Tibial nerve (tissue), 4 donors: ENCODE measurements at regions not wholly inside any gene's neighbourhood (a gene's known extent, or its start where the extent isn't known, plus 50 kb on each side); places are given as distances from the start of the nearest gene placed in this dataset.

Experiments
- DNase-seq, 2 donors: peaks; one replicate each; pipeline ENCODE4 v3.0.0-alpha.2; 2019; ENCODE audit warnings: low spot score in 2 of 2
- H3K27ac ChIP-seq, 4 donors: fragments of 200-600 bp; sonication (generic) in 3 of 4; one replicate each; pipeline ENCODE4 v1.5.1; 2017 to 2019; ENCODE audit warnings: mild to moderate bottlenecking in 1 of 4
- H3K27me3 ChIP-seq, 2 donors: fragments of 200-600 bp; sonication (generic) in 1 of 2; one replicate each; pipeline versions ENCODE4 v1.5.1 to v1.6.0; 2017 to 2019
- H3K36me3 ChIP-seq, 3 donors: fragments of 200-600 bp; sonication (generic); one replicate each; pipeline ENCODE4 v1.5.1; 2018 to 2019
- H3K4me1 ChIP-seq, 4 donors: fragments of 200-600 bp; sonication (generic) in 3 of 4; one replicate each; pipeline ENCODE4 v1.5.1; 2017 to 2019
- H3K4me3 ChIP-seq, 4 donors: fragments of 200-600 bp; sonication (generic) in 3 of 4; one replicate each; pipeline ENCODE4 v1.5.1; 2017 to 2019; ENCODE audit warnings: mild to moderate bottlenecking in 1 of 4, moderate library complexity in 1 of 4
- H3K9me3 ChIP-seq, 4 donors: fragments of 200-600 bp; sonication (generic) in 3 of 4; one replicate each; pipeline ENCODE4 v1.5.1; 2017 to 2019
- EP300 ChIP-seq, 2 donors: sonication (generic); formaldehyde crosslinking; IDR thresholded peaks; one replicate each; pipeline ENCODE4 v1.6.1; 2017; ENCODE audit warnings: antibody characterized with exemption in 2 of 2, mild to moderate bottlenecking in 1 of 2
- POLR2A ChIP-seq, 2 donors: fragments of 450-650 bp; IDR thresholded peaks; one replicate each; pipeline ENCODE4 v1.6.1; 2017; ENCODE audit warnings: antibody characterized with exemption in 2 of 2, mild to moderate bottlenecking in 2 of 2, moderate library complexity in 2 of 2
- WGBS, 2 donors: methylation state at CpG; one replicate each; pipeline ENCODE4 v1.1.5; 2018; 5-methylcytosine and 5-hydroxymethylcytosine counted together
- TF ChIP-seq, protein P1 (sequence below), 5 experiments: fragments of 200-600 bp in 3 of 5; fragments of 450-650 bp in 2 of 5; sonication (generic) in 3 of 5; IDR thresholded peaks; one replicate each; pipeline ENCODE4 v1.5.1; 2016 to 2019; ENCODE audit warnings: antibody characterized with exemption in 5 of 5, mild to moderate bottlenecking in 3 of 5, moderate library complexity in 2 of 5

DNA sequence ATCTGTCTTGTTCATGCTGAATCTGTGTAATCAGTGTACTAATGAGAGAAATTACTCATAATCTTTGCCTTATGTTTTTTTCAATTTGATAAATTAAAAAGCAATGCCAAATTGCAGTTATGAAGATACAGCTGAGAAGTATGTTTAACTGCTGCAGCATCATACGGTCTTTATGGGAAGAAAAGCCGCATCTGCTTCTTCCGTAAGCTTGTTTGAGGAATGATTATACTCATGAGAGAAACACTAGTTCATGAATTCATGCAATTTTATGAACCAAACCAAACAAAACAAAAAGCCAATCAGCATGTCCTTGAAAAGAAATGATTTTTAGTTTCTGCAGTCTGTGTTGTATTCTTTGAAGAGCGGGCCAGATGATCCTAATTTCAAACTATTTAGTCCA, 275.9 kb upstream of the ARHGEF26 start:
- Histone ChIP-seq H3K36me3 (no peaks in the 10 kb centered on the region), H3K9me3 (no peaks in the 10 kb centered on the region), H3K27ac (no peak overlapping the region), H3K4me1 (peaks cover 0 to 4% (median 0%) of the 10 kb centered on the region in 4 donors), H3K4me3 (no peak overlapping the region), H3K27me3 (no peaks in the 10 kb centered on the region)
- whole genome bisulfite sequencing, 2 donors, result 56 to 70% methylated on average over 4 of the region's 4 CpGs
- no peak for DNase-seq
- TF ChIP-seq, protein P1, sequence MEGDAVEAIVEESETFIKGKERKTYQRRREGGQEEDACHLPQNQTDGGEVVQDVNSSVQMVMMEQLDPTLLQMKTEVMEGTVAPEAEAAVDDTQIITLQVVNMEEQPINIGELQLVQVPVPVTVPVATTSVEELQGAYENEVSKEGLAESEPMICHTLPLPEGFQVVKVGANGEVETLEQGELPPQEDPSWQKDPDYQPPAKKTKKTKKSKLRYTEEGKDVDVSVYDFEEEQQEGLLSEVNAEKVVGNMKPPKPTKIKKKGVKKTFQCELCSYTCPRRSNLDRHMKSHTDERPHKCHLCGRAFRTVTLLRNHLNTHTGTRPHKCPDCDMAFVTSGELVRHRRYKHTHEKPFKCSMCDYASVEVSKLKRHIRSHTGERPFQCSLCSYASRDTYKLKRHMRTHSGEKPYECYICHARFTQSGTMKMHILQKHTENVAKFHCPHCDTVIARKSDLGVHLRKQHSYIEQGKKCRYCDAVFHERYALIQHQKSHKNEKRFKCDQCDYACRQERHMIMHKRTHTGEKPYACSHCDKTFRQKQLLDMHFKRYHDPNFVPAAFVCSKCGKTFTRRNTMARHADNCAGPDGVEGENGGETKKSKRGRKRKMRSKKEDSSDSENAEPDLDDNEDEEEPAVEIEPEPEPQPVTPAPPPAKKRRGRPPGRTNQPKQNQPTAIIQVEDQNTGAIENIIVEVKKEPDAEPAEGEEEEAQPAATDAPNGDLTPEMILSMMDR (IDR thresholded peaks at IDR 0.05), result no peak
- TF ChIP-seq POLR2A (IDR thresholded peaks at IDR 0.05), result no peak
- TF ChIP-seq EP300 (IDR thresholded peaks at IDR 0.05), result no peak

- H3K36me3 ChIP-seq, result no peaks in the 10 kb centered on the region
- H3K9me3 ChIP-seq, result no peaks in the 10 kb centered on the region
- H3K4me3 ChIP-seq, result no peak overlapping the region
- TF ChIP-seq POLR2A (IDR thresholded peaks at IDR 0.05) (no peak), EP300 (IDR thresholded peaks at IDR 0.05) (no peak)
- TF ChIP-seq, protein P1 (IDR thresholded peaks at IDR 0.05), result no peak
- no peaks in the 10 kb centered on the region for H3K27me3 ChIP-seq
- DNase-seq, result no peak
- peaks cover 0 to 4% (median 0%) of the 10 kb centered on the region in 4 donors for H3K4me1 ChIP-seq
- 29 to 31% methylated on average over 3 of the region's 3 CpGs for WGBS, 2 donors
- no peak overlapping the region for H3K27ac ChIP-seq
Observed at GRCh38 chr3:153848702-153849101, 272.5 kb upstream of the ARHGEF26 start.

GRCh38 chr3:153852355-153852754, 268.8 kb upstream of the ARHGEF26 start:
- no peak for TF ChIP-seq EP300 (IDR thresholded peaks at IDR 0.05)
- TF ChIP-seq, protein P1 (IDR thresholded peaks at IDR 0.05), result no peak
- TF ChIP-seq POLR2A (IDR thresholded peaks at IDR 0.05), result no peak
- Histone ChIP-seq H3K4me3 (no peak overlapping the region), H3K27ac (no peak overlapping the region), H3K4me1 (peaks cover 0 to 4% (median 0%) of the 10 kb centered on the region in 4 donors), H3K27me3 (no peaks in the 10 kb centered on the region), H3K9me3 (no peaks in the 10 kb centered on the region), H3K36me3 (no peaks in the 10 kb centered on the region)
- no peak for DNase-seq
- WGBS, 2 donors, result 41 to 43% methylated on average over 2 of the region's 2 CpGs

- WGBS, 2 donors, result 88 to 90% methylated on average over 1 of the region's 1 CpG
- Histone ChIP-seq H3K27me3 (no peaks in the 10 kb centered on the region), H3K4me1 (peaks cover 0 to 4% (median 0%) of the 10 kb centered on the region in 4 donors), H3K4me3 (no peak overlapping the region), H3K27ac (no peak overlapping the region), H3K36me3 (no peaks in the 10 kb centered on the region), H3K9me3 (no peaks in the 10 kb centered on the region)
- no peak for DNase-seq
- TF ChIP-seq EP300 (IDR thresholded peaks at IDR 0.05) (no peak), POLR2A (IDR thresholded peaks at IDR 0.05) (no peak)
- TF ChIP-seq, protein P1 (IDR thresholded peaks at IDR 0.05), result no peak
Observed at GRCh38 chr3:153853163-153853562, 268.0 kb upstream of the ARHGEF26 start.

- no peaks in the 10 kb centered on the region for H3K36me3 ChIP-seq
- 93 to 100% methylated on average over 1 of the region's 1 CpG for WGBS, 2 donors
- no peaks in the 10 kb centered on the region for H3K9me3 ChIP-seq
- DNase-seq, result no peak
- TF ChIP-seq, protein P1 (IDR thresholded peaks at IDR 0.05), result no peak
- TF ChIP-seq POLR2A (IDR thresholded peaks at IDR 0.05) (no peak), EP300 (IDR thresholded peaks at IDR 0.05) (no peak)
- no peaks in the 10 kb centered on the region for H3K27me3 ChIP-seq
- H3K4me1 ChIP-seq, result no peaks in the 10 kb centered on the region
- no peak overlapping the region for H3K27ac ChIP-seq
- no peak overlapping the region for H3K4me3 ChIP-seq
Observed at GRCh38 chr3:153855772-153856171, 265.4 kb upstream of the ARHGEF26 start.
